Caco-2 (cell line): ENCODE measurements at regions not wholly inside any gene's neighbourhood (a gene's known extent, or its start where the extent isn't known, plus 50 kb on each side); places are given as distances from the start of the nearest gene placed in this dataset.

Source experiments
- BruUV-seq: library from RNA; stranded (reverse); fragments of 400-500 nt; replicated peaks from 2 replicates; lab custom pipeline; 2021; lab: Mats Ljungman, UMichigan
- CTCF ChIA-PET: fragments of 300-600 bp; sonication (Branson Sonifier 250); formaldehyde crosslinking; loops from one replicate; lab custom pipeline; 2022; ENCODE audit warnings: antibody characterized with exemption; lab: Charles Lee
- POLR2A ChIA-PET: fragments of 300-600 bp; sonication (Branson Sonifier 250); formaldehyde crosslinking; loops from one replicate; lab custom pipeline; 2022; ENCODE audit warnings: antibody characterized with exemption; lab: Charles Lee
- DNase-seq, 2 experiments: peaks; one replicate each; pipeline versions ENCODE4 v3.0.0 to v3.0.0-alpha.2; 2020 to 2022
- H3K27me3 ChIP-seq: replicated peaks from 2 replicates; pipeline ENCODE4 v1.6.0; 2011; ENCODE audit warnings: low read length; ENCODE audit not compliant: control insufficient read depth, insufficient read depth
- H3K36me3 ChIP-seq: 2 replicates; pipeline ENCODE4 v1.5.1; 2011; ENCODE audit warnings: low read length; ENCODE audit not compliant: control insufficient read depth, insufficient read depth
- H3K4me1 ChIP-seq: fragments of 250-450 bp; sonication (Bioruptor Pico); 2 replicates; pipeline ENCODE4 v1.5.1; 2020; ENCODE audit warnings: mild to moderate bottlenecking
- H3K4me3 ChIP-seq: 2 replicates; pipeline ENCODE4 v1.5.1; 2011; ENCODE audit warnings: low read depth, mild to moderate bottlenecking, control low read depth, low read length
- H3K9me3 ChIP-seq: fragments of 250-450 bp; sonication (Bioruptor Pico); 2 replicates; pipeline ENCODE4 v1.5.1; 2020; ENCODE audit warnings: mild to moderate bottlenecking, moderate library complexity
- H3K27ac Mint-ChIP-seq: one replicate; pipeline ENCODE4 v1.8.0; 2022; ENCODE audit warnings: mixed read lengths; ENCODE audit not compliant: unreplicated experiment
- H3K27me3 Mint-ChIP-seq: one replicate; pipeline ENCODE4 v1.8.0; 2022; ENCODE audit warnings: mixed read lengths; ENCODE audit not compliant: insufficient read depth, unreplicated experiment
- H3K36me3 Mint-ChIP-seq: one replicate; pipeline ENCODE4 v1.8.0; 2022; ENCODE audit warnings: mild to moderate bottlenecking, mixed read lengths; ENCODE audit not compliant: insufficient read depth, unreplicated experiment
- H3K4me1 Mint-ChIP-seq: one replicate; pipeline ENCODE4 v1.8.0; 2022; ENCODE audit warnings: low read depth, mixed read lengths; ENCODE audit not compliant: unreplicated experiment
- H3K4me3 Mint-ChIP-seq: one replicate; pipeline ENCODE4 v1.8.0; 2022; ENCODE audit warnings: mild to moderate bottlenecking, moderate library complexity, mixed read lengths; ENCODE audit not compliant: unreplicated experiment
- H3K9me3 Mint-ChIP-seq: one replicate; pipeline ENCODE4 v1.8.0; 2022; ENCODE audit warnings: mixed read lengths; ENCODE audit not compliant: unreplicated experiment
- intact Hi-C: fragments of 100-400 bp; cut with micrococcal nuclease; formaldehyde crosslinking; loops from one replicate; pipeline ENCODE4 v1.10.0; 2022; ENCODE audit not compliant: unreplicated experiment
- TF ChIP-seq, protein P1 (sequence below), 2 experiments: fragments of 200-600 bp in 1 of 2; IDR thresholded peaks; 1 replicate in 1 of 2; 2 replicates in 1 of 2; pipeline versions ENCODE4 v1.5.1 to v1.8.0; 2011 to 2022; ENCODE audit warnings: antibody characterized with exemption in 1 of 2, control low read depth in 1 of 2, inconsistent platforms in 1 of 2, low read depth in 1 of 2, low read length in 1 of 2, mild to moderate bottlenecking in 1 of 2, moderate library complexity in 1 of 2; ENCODE audit not compliant: insufficient read depth in 1 of 2, severe bottlenecking in 1 of 2, unreplicated experiment in 1 of 2

DNA sequence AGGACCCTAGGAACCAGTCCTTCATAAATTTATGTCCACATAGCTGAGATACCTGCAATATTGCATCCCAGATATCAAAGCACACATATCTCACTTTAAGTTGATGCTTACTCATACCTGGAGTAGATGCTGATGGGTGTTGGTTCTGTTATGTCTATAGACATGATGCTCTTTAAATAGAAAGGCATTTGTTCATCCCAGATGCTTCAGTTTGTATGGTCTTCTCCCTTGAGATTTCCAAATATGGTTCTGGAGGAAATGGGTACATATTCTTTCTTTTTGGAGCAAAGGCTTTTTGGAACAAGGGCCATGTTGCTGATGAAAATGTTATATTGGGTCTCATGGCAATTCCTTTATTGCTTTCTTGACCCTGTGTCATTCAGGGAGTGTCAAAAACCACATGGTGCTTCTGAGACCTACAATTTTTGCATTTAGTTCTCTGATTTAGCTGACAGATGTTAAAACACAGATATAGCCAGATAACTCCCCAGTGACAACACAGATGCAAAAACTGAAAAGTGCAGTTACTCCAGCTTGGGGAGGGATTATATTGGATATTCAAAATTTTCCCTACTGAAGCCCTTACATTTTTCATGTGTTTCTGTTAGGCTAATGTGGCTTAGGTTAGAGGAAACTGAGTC is 211.4 kb downstream of the KCNRG start:
- no peak overlapping the region for H3K4me3 ChIP-seq
- no TSS peak for BruUV-seq
- POLR2A ChIA-PET: no interaction called here
- TF ChIP-seq, protein P1, sequence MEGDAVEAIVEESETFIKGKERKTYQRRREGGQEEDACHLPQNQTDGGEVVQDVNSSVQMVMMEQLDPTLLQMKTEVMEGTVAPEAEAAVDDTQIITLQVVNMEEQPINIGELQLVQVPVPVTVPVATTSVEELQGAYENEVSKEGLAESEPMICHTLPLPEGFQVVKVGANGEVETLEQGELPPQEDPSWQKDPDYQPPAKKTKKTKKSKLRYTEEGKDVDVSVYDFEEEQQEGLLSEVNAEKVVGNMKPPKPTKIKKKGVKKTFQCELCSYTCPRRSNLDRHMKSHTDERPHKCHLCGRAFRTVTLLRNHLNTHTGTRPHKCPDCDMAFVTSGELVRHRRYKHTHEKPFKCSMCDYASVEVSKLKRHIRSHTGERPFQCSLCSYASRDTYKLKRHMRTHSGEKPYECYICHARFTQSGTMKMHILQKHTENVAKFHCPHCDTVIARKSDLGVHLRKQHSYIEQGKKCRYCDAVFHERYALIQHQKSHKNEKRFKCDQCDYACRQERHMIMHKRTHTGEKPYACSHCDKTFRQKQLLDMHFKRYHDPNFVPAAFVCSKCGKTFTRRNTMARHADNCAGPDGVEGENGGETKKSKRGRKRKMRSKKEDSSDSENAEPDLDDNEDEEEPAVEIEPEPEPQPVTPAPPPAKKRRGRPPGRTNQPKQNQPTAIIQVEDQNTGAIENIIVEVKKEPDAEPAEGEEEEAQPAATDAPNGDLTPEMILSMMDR (IDR thresholded peaks at IDR 0.05; ENCODE audit: insufficient read depth in 1 of 2, low read depth in 1 of 2, low read length in 1 of 2, severe bottlenecking in 1 of 2, unreplicated experiment in 1 of 2): no peak
- H3K4me1 ChIP-seq: peaks cover 26% of the 10 kb centered on the region
- Mint-ChIP-seq H3K4me3 (no peak overlapping the region), H3K9me3 (peaks cover 9% of the 10 kb centered on the region), H3K36me3 (peaks cover 6% of the 10 kb centered on the region), H3K27ac (no peak overlapping the region), H3K27me3 (no peaks in the 10 kb centered on the region), H3K4me1 (peaks cover 29% of the 10 kb centered on the region)
- CTCF ChIA-PET: no interaction called here
- no peaks in the 10 kb centered on the region for H3K27me3 ChIP-seq
- DNase-seq: no peak
- intact Hi-C loops: no loop called here
- no peaks in the 10 kb centered on the region for H3K9me3 ChIP-seq
- H3K36me3 ChIP-seq: no peaks in the 10 kb centered on the region; the same call in 1 of the 2 replicates

DNA sequence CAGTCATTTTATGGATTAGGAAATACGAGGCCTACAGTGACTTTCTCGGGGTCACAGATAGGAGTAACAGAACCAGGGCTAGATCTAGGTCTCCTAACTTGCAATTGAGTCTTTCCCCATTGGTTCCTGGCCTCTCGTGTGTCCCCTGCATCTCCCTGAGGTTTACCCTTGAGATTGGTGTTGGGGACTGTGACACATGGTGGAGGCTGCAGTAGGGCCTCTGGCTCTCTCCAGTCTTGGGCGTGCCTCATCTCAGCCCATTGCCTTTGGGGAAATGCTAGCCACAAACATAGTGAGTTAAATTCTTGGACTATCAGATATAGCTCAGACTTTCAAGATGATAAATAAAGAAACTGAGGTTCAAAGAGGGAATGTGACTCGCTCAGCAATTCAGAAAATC is 212.1 kb downstream of the KCNRG start:
- ChIA-PET CTCF (no interaction called here), POLR2A (no interaction called here)
- H3K4me1 Mint-ChIP-seq: peaks cover 22% of the 10 kb centered on the region
- no peaks in the 10 kb centered on the region; the same call in 1 of the 2 replicates for H3K36me3 ChIP-seq
- TF ChIP-seq, protein P1 (IDR thresholded peaks at IDR 0.05; ENCODE audit: insufficient read depth in 1 of 2, low read depth in 1 of 2, low read length in 1 of 2, severe bottlenecking in 1 of 2, unreplicated experiment in 1 of 2): no peak
- intact Hi-C loops: no loop called here
- H3K36me3 Mint-ChIP-seq: peaks cover 2% of the 10 kb centered on the region
- peaks cover 16% of the 10 kb centered on the region for H3K9me3 Mint-ChIP-seq
- no peaks in the 10 kb centered on the region for H3K27me3 ChIP-seq
- BruUV-seq: no TSS peak
- no peak for DNase-seq
- H3K27ac Mint-ChIP-seq: no peak overlapping the region
- H3K4me3 ChIP-seq: no peak overlapping the region
- H3K27me3 Mint-ChIP-seq: no peaks in the 10 kb centered on the region
- peaks cover 26% of the 10 kb centered on the region for H3K4me1 ChIP-seq
- no peaks in the 10 kb centered on the region for H3K9me3 ChIP-seq
- no peak overlapping the region for H3K4me3 Mint-ChIP-seq

GRCh38 chr13:50228527-50228926 is 213.3 kb downstream of the KCNRG start:
- DNase-seq: no peak
- H3K27me3 Mint-ChIP-seq: no peaks in the 10 kb centered on the region
- ChIA-PET POLR2A (no interaction called here), CTCF (no interaction called here)
- H3K4me3 Mint-ChIP-seq: no peak overlapping the region
- no peaks in the 10 kb centered on the region for H3K27me3 ChIP-seq
- H3K4me1 ChIP-seq: peaks cover 16% of the 10 kb centered on the region
- H3K36me3 Mint-ChIP-seq: no peaks in the 10 kb centered on the region
- no TSS peak for BruUV-seq
- no peaks in the 10 kb centered on the region for H3K9me3 ChIP-seq
- H3K36me3 ChIP-seq: no peaks in the 10 kb centered on the region; the same call in 1 of the 2 replicates
- peaks cover 27% of the 10 kb centered on the region for H3K9me3 Mint-ChIP-seq
- H3K4me3 ChIP-seq: no peak overlapping the region
- TF ChIP-seq, protein P1 (IDR thresholded peaks at IDR 0.05; ENCODE audit: insufficient read depth in 1 of 2, low read depth in 1 of 2, low read length in 1 of 2, severe bottlenecking in 1 of 2, unreplicated experiment in 1 of 2): no peak
- H3K4me1 Mint-ChIP-seq: peaks cover 12% of the 10 kb centered on the region
- intact Hi-C loops: no loop called here
- H3K27ac Mint-ChIP-seq: no peak overlapping the region
